Peyer's patch (tissue), 4 donors: ENCODE measurements at regions not wholly inside any gene's neighbourhood (a gene's known extent, or its start where the extent isn't known, plus 50 kb on each side); places are given as distances from the start of the nearest gene placed in this dataset.

Source experiments
- CTCF ChIP-seq, 6 experiments: fragments of 450-650 bp in 4 of 6; fragments of 200-600 bp in 2 of 6; sonication (generic) in 1 of 6; IDR thresholded peaks; one replicate each; pipeline ENCODE4 v1.5.1; 2017 to 2019; ENCODE audit warnings: antibody characterized with exemption in 6 of 6, mild to moderate bottlenecking in 3 of 6, moderate library complexity in 1 of 6
- POLR2A ChIP-seq, 2 donors: fragments of 450-650 bp; IDR thresholded peaks; one replicate each; pipeline ENCODE4 v1.5.1; 2017; ENCODE audit warnings: antibody characterized with exemption in 2 of 2, mild to moderate bottlenecking in 2 of 2, moderate library complexity in 2 of 2

GRCh38 chr7:88387368-88387767 is 80.7 kb upstream of the STEAP4 start:
- TF ChIP-seq CTCF (IDR thresholded peaks at IDR 0.05): no peak
- TF ChIP-seq POLR2A (IDR thresholded peaks at IDR 0.05): no peak
